Endothelial cell of umbilical vein (primary cell): ENCODE measurements at regions not wholly inside any gene's neighbourhood (a gene's known extent, or its start where the extent isn't known, plus 50 kb on each side); places are given as distances from the start of the nearest gene placed in this dataset.

Experiments used
- BruUV-seq: library from RNA; stranded (reverse); fragments of 400-500 nt; replicated peaks from 2 replicates; lab custom pipeline; 2021; lab: Mats Ljungman, UMichigan
- CTCF ChIA-PET: fragments of 300-600, 350-600 bp; sonication (Branson Sonifier 250); formaldehyde crosslinking; loops from one replicate; lab custom pipeline; 2021; ENCODE audit warnings: antibody characterized with exemption, inconsistent platforms; lab: Charles Lee
- POLR2A ChIA-PET: fragments of 300-600, 350-600 bp; sonication (Branson Sonifier 250); formaldehyde crosslinking; loops from one replicate; lab custom pipeline; 2021; ENCODE audit warnings: antibody characterized with exemption, inconsistent platforms; lab: Charles Lee
- DNase-seq: peaks from one replicate; pipeline ENCODE4 v3.0.0-alpha.2; 2011; ENCODE audit warnings: low read depth, low spot score
- FAIRE-seq: peaks from 2 replicates; lab custom pipeline; 2011; peaks lifted over from hg19 to GRCh38; lab: Jason Lieb, UNC
- H2AFZ ChIP-seq: 2 replicates; pipeline ENCODE4 v1.6.0; 2012; ENCODE audit warnings: low read depth, low read length, control low read depth, inconsistent platforms
- H3K27ac ChIP-seq: 2 replicates; pipeline ENCODE4 v1.5.1; 2011; ENCODE audit warnings: low read depth, mild to moderate bottlenecking, control low read depth, low read length, moderate library complexity; ENCODE audit not compliant: insufficient read depth
- H3K27me3 ChIP-seq, 2 experiments: 2 replicates each; pipeline versions ENCODE4 v1.6.0 to v1.6.1; 2011; ENCODE audit warnings: low read length in 2 of 2, mixed read lengths in 1 of 2; ENCODE audit not compliant: control insufficient read depth in 2 of 2, insufficient read depth in 2 of 2
- H3K36me3 ChIP-seq, 2 experiments: 2 replicates in 1 of 2; 3 replicates in 1 of 2; pipeline ENCODE4 v1.5.1; 2011; ENCODE audit warnings: low read length in 2 of 2, mild to moderate bottlenecking in 1 of 2, moderate library complexity in 1 of 2; ENCODE audit not compliant: control insufficient read depth in 2 of 2, insufficient read depth in 2 of 2; ENCODE audit errors: extremely low read depth in 1 of 2
- H3K4me1 ChIP-seq: 3 replicates; pipeline ENCODE4 v1.5.1; 2011; ENCODE audit warnings: mild to moderate bottlenecking, low read length; ENCODE audit not compliant: control insufficient read depth, insufficient read depth; ENCODE audit errors: extremely low read depth
- H3K4me2 ChIP-seq: 2 replicates; pipeline ENCODE4 v1.6.1; 2011; ENCODE audit warnings: low read length, control low read depth, mixed read lengths; ENCODE audit not compliant: insufficient read depth
- H3K4me3 ChIP-seq, 3 experiments: fragments of 200-600 bp in 1 of 3; sonication (generic), shearing (Covaris generic) in 1 of 3; replicated peaks in 1 of 3; 2 replicates each; pipeline ENCODE4 v1.5.1; 2011 to 2016; ENCODE audit warnings: control low read depth in 3 of 3, low read length in 3 of 3, mild to moderate bottlenecking in 2 of 3, inconsistent platforms in 1 of 3, low read depth in 1 of 3, moderate library complexity in 1 of 3; ENCODE audit not compliant: insufficient read depth in 1 of 3
- H3K79me2 ChIP-seq: 2 replicates; pipeline ENCODE4 v1.6.0; 2012; ENCODE audit warnings: low read length, inconsistent platforms; ENCODE audit not compliant: control insufficient read depth, insufficient read depth
- H3K9ac ChIP-seq: replicated peaks from 2 replicates; pipeline ENCODE3; 2011; ENCODE audit warnings: low read length, control low read depth; ENCODE audit not compliant: insufficient read depth; ENCODE audit errors: extremely low read depth
- H3K9me1 ChIP-seq: replicated peaks from 3 replicates; pipeline ENCODE4 v1.6.0; 2011; ENCODE audit warnings: mild to moderate bottlenecking, low read length; ENCODE audit not compliant: control insufficient read depth, insufficient read depth; ENCODE audit errors: extremely low read depth
- H3K9me3 ChIP-seq: replicated peaks from 2 replicates; pipeline ENCODE4 v1.5.1; 2012; ENCODE audit warnings: low read length, inconsistent platforms; ENCODE audit not compliant: control insufficient read depth, insufficient read depth
- H4K20me1 ChIP-seq: replicated peaks from 2 replicates; pipeline ENCODE3; 2011; ENCODE audit warnings: mild to moderate bottlenecking, low read length; ENCODE audit not compliant: control insufficient read depth, insufficient read depth; ENCODE audit errors: extremely low read depth
- CTCF ChIP-seq, 2 donors: IDR thresholded peaks; 1 replicate in 1 of 2; 2 replicates in 1 of 2; pipeline ENCODE4 v1.5.1; 2011; ENCODE audit warnings: low read length in 2 of 2, mild to moderate bottlenecking in 2 of 2, moderate library complexity in 2 of 2, control low read depth in 1 of 2, inconsistent platforms in 1 of 2, low read depth in 1 of 2; ENCODE audit not compliant: insufficient read depth in 1 of 2; ENCODE audit errors: extremely low read depth in 1 of 2
- EZH2 ChIP-seq: IDR thresholded peaks from 2 replicates; pipeline ENCODE4 v1.6.1; 2012; ENCODE audit warnings: borderline replicate concordance, low read depth, mild to moderate bottlenecking, moderate library complexity, low read length, inconsistent platforms; ENCODE audit not compliant: severe bottlenecking
- FOS ChIP-seq: IDR thresholded peaks from 2 replicates; pipeline ENCODE4 v1.6.1; 2011; ENCODE audit warnings: mild to moderate bottlenecking, low read length, moderate library complexity, borderline replicate concordance; ENCODE audit not compliant: insufficient read depth
- GATA2 ChIP-seq: IDR thresholded peaks from 2 replicates; pipeline ENCODE4 v1.7.0; 2011; ENCODE audit warnings: low read depth, mild to moderate bottlenecking, moderate library complexity, mixed read lengths, low read length; ENCODE audit not compliant: insufficient read length, insufficient read depth
- JUN ChIP-seq: IDR thresholded peaks from 2 replicates; pipeline ENCODE4 v1.6.1; 2011; ENCODE audit warnings: borderline replicate concordance, low read depth; ENCODE audit not compliant: insufficient read length, insufficient read depth
- MAX ChIP-seq: IDR thresholded peaks from 2 replicates; pipeline ENCODE4 v1.6.1; 2011; ENCODE audit not compliant: insufficient read depth, insufficient read length
- MYC ChIP-seq: IDR thresholded peaks from one replicate; pipeline ENCODE4 v1.6.1; 2011; ENCODE audit warnings: mild to moderate bottlenecking, low read depth, low read length
- POLR2A ChIP-seq: IDR thresholded peaks from 2 replicates; pipeline ENCODE4 v1.6.1; 2012; ENCODE audit warnings: low read depth, mild to moderate bottlenecking, control low read depth, low read length
- POLR2AphosphoS5 ChIP-seq: IDR thresholded peaks from 2 replicates; pipeline ENCODE4 v1.6.1; 2012; ENCODE audit warnings: low read depth, mild to moderate bottlenecking, control low read depth, low read length, moderate library complexity; ENCODE audit not compliant: insufficient read depth
- dilution Hi-C: fragments of 300-500 bp; cut with MboI; formaldehyde crosslinking; loops from one replicate; pipeline ENCODE4 v1.15.0; 2019; ENCODE audit warnings: low sequenced_read_pairs; ENCODE audit not compliant: extremely low pct_ligation_motif_present
- intact Hi-C: fragments of 100-400 bp; cut with micrococcal nuclease; formaldehyde crosslinking; loops from one replicate; pipeline ENCODE4 v1.10.0; 2022

GRCh38 chr2:236799391-236800026, 229.9 kb downstream of the ACKR3 start:
- intact Hi-C loops (no loop called here), dilution Hi-C loops (no loop called here)
- Histone ChIP-seq H3K9me3 (no peaks in the 10 kb centered on the region), H3K9me1 (no peaks in the 10 kb centered on the region), H3K36me3 (no peaks in the 10 kb centered on the region), H3K9ac (no peak overlapping the region), H4K20me1 (no peaks in the 10 kb centered on the region), H3K4me3 (no peak overlapping the region), H3K27me3 (no peaks in the 10 kb centered on the region), H3K27ac (no peak overlapping the region), H2AFZ (no peak overlapping the region), H3K4me2 (no peak overlapping the region), H3K79me2 (no peaks in the 10 kb centered on the region), H3K4me1 (no peaks in the 10 kb centered on the region)
- DNase-seq = no peak
- FAIRE-seq = no peak
- ChIA-PET CTCF (interaction anchor here (1.6 kb wide), 1 partner anchor 13 kb away, joined by 4 read pairs; no protein-coding TSS in a partner anchor), POLR2A (no interaction called here)
- TF ChIP-seq POLR2AphosphoS5 (no peak), FOS (no peak), EZH2 (no peak), GATA2 (no peak), CTCF (IDR thresholded peaks at IDR 0.05; ENCODE audit: extremely low read depth in 1 of 2, insufficient read depth in 1 of 2, low read depth in 1 of 2, low read length in 2 of 2) (no peak), JUN (no peak), MAX (no peak), MYC (no peak), POLR2A (no peak)
- BruUV-seq = no TSS peak
